ENCODE measurements at regions not wholly inside any gene's neighbourhood (a gene's known extent, or its start where the extent isn't known, plus 50 kb on each side); places are given as distances from the start of the nearest gene placed in this dataset.

DNA sequence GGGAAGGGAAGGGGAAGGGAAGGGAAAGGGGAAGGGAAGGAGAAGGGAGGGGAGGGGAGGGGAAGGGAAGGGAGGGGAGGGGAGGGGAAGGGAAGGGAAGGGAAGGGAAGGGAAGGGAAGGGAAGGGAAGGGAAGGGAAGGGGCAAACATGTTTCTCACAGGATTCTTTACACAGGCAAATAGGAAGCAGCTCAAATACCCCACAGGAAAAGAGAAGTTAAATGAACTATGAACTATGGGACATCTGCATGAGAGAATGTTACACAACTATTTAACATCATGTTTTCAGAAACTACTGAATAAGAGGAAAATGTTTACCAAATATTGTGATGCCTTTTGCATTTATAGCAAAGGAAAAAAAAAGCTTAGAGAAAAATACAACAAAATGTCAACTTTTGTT lies 125.4 kb upstream of the SLC30A5 start:
- peaks cover under 1% of the 10 kb centered on the region for H3K36me3 Mint-ChIP-seq
- no peaks in the 10 kb centered on the region for H3K9me3 Mint-ChIP-seq (ENCODE audit: low read depth)
- peaks cover 12% of the 10 kb centered on the region for H3K27me3 Mint-ChIP-seq
- no peak overlapping the region for H3K4me3 Mint-ChIP-seq
- no peak overlapping the region for H3K27ac Mint-ChIP-seq
- H3K4me1 Mint-ChIP-seq (ENCODE audit: low read depth), result no peaks in the 10 kb centered on the region

DNA sequence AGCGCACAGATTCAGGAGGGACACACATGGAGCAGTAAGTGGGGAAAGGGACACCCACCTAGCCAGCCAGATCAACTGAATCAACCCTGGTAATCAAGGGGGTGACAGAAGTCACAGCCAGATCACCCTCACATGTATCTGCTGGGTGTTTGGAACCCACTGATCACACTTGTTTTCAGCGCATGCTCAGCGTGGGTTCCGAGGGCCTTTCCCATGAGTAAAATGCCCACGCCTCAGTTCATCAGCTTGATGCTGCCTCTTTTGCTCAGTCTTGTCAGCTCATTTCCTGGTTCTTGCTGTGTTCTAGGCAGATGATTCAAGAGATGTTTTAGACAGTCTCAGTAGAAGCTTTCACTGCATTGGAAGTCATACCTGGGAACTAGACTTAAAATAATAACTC lies 123.2 kb upstream of the SLC30A5 start:
- peaks cover 5% of the 10 kb centered on the region for H3K36me3 Mint-ChIP-seq
- H3K9me3 Mint-ChIP-seq (ENCODE audit: low read depth), result peaks cover 3% of the 10 kb centered on the region
- no peak overlapping the region for H3K27ac Mint-ChIP-seq
- peaks cover 16% of the 10 kb centered on the region for H3K27me3 Mint-ChIP-seq
- no peaks in the 10 kb centered on the region for H3K4me1 Mint-ChIP-seq (ENCODE audit: low read depth)
- H3K4me3 Mint-ChIP-seq, result no peak overlapping the region

- Mint-ChIP-seq H3K27ac (no peak overlapping the region), H3K9me3 (ENCODE audit: low read depth) (peaks cover 15% of the 10 kb centered on the region), H3K4me1 (ENCODE audit: low read depth) (no peaks in the 10 kb centered on the region), H3K27me3 (peaks cover 19% of the 10 kb centered on the region), H3K4me3 (no peak overlapping the region), H3K36me3 (peaks cover 15% of the 10 kb centered on the region)
Measured at GRCh38 chr5:68973696-68974095, 120.1 kb upstream of the SLC30A5 start.

DNA sequence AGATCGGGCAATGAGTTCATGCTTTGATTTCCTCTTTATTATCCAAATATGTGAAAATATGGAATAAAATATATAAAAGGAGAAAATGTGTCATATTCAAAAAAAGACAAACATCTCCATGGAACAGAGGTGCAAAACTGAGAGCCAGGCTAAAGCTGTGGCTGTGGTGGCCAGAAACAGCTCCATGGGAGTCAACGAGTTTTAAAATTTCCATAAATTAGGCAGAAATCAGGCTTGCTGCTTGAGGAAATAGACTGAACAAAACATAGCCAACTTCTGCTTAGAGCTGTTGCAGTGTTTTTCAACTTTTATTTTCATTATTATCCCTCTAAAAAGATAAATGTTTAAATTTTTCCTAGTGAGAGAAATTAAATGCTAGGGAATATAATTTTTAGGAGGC lies 110.8 kb upstream of the SLC30A5 start:
- H3K4me3 Mint-ChIP-seq, result no peak overlapping the region
- no peaks in the 10 kb centered on the region for H3K4me1 Mint-ChIP-seq (ENCODE audit: low read depth)
- peaks cover 4% of the 10 kb centered on the region for H3K27me3 Mint-ChIP-seq
- no peak overlapping the region for H3K27ac Mint-ChIP-seq
- no peaks in the 10 kb centered on the region for H3K9me3 Mint-ChIP-seq (ENCODE audit: low read depth)
- H3K36me3 Mint-ChIP-seq, result no peaks in the 10 kb centered on the region

DNA sequence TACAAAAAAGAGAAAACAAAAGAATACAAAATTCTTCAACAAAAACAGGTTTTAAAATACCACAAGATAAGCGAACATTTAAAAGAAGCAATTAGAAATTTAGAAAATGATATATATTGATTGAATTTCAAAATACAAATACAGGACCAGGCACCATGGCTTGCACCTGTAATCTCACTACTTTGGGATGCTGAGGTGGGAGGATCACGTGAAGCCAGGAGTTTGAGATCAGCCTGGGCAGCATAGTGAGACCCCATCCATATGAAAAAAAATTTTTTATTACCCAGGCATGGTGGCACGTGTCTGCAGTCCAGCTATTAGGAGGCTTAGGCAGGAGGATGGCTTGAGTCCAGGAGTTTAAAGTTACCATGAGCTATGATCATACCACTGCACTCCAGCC lies 109.9 kb upstream of the SLC30A5 start:
- Mint-ChIP-seq H3K4me3 (no peak overlapping the region), H3K4me1 (ENCODE audit: low read depth) (no peaks in the 10 kb centered on the region), H3K27me3 (peaks cover 2% of the 10 kb centered on the region), H3K27ac (no peak overlapping the region), H3K9me3 (ENCODE audit: low read depth) (no peaks in the 10 kb centered on the region), H3K36me3 (no peaks in the 10 kb centered on the region)

GRCh38 chr5:68991279-68992084 lies 102.3 kb upstream of the SLC30A5 start:
- peaks cover 1% of the 10 kb centered on the region for H3K4me1 Mint-ChIP-seq (ENCODE audit: low read depth)
- H3K36me3 Mint-ChIP-seq, result no peaks in the 10 kb centered on the region
- H3K27ac Mint-ChIP-seq, result no peak overlapping the region
- H3K9me3 Mint-ChIP-seq (ENCODE audit: low read depth), result no peaks in the 10 kb centered on the region
- H3K27me3 Mint-ChIP-seq, result no peaks in the 10 kb centered on the region
- no peak overlapping the region for H3K4me3 Mint-ChIP-seq

GRCh38 chr5:68994645-68995044 lies 99.2 kb upstream of the SLC30A5 start:
- H3K27ac Mint-ChIP-seq, result no peak overlapping the region
- H3K9me3 Mint-ChIP-seq (ENCODE audit: low read depth), result no peaks in the 10 kb centered on the region
- no peak overlapping the region for H3K4me3 Mint-ChIP-seq
- no peaks in the 10 kb centered on the region for H3K36me3 Mint-ChIP-seq
- H3K4me1 Mint-ChIP-seq (ENCODE audit: low read depth), result peaks cover 1% of the 10 kb centered on the region
- H3K27me3 Mint-ChIP-seq, result peaks cover 6% of the 10 kb centered on the region

DNA sequence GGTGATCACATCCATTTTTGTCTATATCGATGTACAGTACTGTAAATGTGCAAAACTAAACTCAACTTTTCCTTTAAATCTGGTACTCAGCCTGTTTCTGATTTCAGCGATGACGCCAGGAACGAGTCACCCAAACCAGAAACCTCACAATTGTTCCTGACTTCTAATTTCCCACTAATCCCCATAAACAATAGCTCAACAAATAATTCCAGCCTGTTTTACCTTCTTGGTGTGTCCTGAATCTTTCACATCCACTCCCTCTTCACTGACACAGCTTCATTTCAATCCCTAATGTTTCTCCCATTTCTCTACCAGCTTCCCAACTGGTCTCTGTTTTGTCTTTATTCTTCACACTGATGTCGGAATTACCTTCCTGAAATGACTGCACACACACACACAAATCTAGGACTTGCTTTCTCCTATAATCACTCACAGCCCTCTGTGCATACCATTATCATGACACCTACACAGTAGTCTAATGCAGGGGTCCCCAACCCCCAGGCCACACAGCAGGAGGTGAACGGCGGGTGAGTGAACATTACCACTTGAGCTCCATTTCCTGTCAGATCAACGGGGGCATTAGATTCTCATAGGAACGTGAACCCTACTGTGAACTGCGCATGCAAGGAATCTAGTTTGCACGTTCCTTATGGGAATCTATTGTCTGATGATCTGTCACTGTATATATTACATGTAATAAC lies 97.8 kb upstream of the SLC30A5 start:
- Mint-ChIP-seq H3K27ac (no peak overlapping the region), H3K4me1 (ENCODE audit: low read depth) (peaks cover 1% of the 10 kb centered on the region)

DNA sequence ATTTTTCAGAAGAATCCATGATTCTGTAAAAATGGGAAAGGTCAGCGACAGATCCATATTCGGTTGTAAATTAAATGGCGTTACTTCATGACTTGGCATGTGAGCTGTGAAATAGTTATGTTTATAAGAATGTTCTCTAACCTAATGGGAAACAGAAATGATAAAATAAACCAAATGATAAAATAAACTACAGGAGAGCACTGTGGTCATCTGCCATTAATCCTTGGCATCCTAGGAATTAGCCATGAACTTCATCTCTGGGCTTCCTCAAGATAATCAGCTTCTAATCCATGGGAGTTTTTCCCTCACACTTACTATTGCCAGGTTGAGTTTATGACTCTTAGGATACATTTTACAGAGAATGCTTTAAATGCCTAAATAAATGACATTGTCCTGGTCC lies 94.6 kb upstream of the SLC30A5 start:
- no peaks in the 10 kb centered on the region for H3K9me3 Mint-ChIP-seq (ENCODE audit: low read depth)
- H3K27ac Mint-ChIP-seq, result no peak overlapping the region
- no peaks in the 10 kb centered on the region for H3K36me3 Mint-ChIP-seq
- H3K4me1 Mint-ChIP-seq (ENCODE audit: low read depth), result peaks cover 1% of the 10 kb centered on the region
- no peak overlapping the region for H3K4me3 Mint-ChIP-seq
- peaks cover 8% of the 10 kb centered on the region for H3K27me3 Mint-ChIP-seq

More for the DNA sequence above, 97.8 kb upstream of the SLC30A5 start:
- peaks cover 6% of the 10 kb centered on the region for H3K27me3 Mint-ChIP-seq
- no peaks in the 10 kb centered on the region for H3K9me3 Mint-ChIP-seq (ENCODE audit: low read depth)
- no peaks in the 10 kb centered on the region for H3K36me3 Mint-ChIP-seq
- no peak overlapping the region for H3K4me3 Mint-ChIP-seq

DNA sequence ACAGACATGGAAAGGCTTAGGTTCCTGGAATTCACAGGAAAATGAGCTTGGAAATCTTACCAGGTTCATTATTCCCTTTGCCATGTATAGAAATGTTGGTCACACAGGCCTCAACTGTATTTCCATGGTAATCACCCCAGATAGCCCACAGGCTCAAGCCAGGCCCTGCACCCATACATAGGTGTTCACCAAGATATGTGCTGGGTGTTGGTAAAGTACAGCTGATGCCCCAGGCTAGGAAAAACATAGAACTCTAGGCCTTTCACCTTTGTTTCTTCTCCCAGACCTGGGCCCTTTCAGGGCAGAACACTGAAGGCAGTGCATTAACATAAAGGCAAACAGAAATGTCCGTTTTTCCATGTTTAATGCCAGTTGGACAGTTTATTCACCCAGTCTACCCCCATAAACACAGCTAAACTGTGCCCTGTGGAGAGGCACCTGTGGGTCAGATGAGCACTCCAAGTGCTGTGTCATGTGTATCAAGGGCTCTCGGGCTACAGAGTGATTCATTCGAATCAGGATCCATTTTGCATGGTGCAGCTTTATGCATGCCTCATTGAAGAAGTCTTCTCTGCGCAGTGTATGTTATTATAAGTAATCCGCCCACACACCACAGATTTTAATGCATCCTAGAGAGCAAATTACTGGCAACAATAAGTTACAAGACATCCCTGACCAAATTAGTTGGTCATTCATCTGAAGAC lies 93.4 kb upstream of the SLC30A5 start:
- Mint-ChIP-seq H3K27me3 (peaks cover 8% of the 10 kb centered on the region), H3K9me3 (ENCODE audit: low read depth) (no peaks in the 10 kb centered on the region), H3K27ac (no peak overlapping the region), H3K4me1 (ENCODE audit: low read depth) (peaks cover 1% of the 10 kb centered on the region), H3K4me3 (no peak overlapping the region), H3K36me3 (no peaks in the 10 kb centered on the region)

GRCh38 chr5:69000949-69001348 lies 92.9 kb upstream of the SLC30A5 start:
- Mint-ChIP-seq H3K9me3 (ENCODE audit: low read depth) (no peaks in the 10 kb centered on the region), H3K4me3 (no peak overlapping the region), H3K36me3 (no peaks in the 10 kb centered on the region), H3K27me3 (peaks cover 8% of the 10 kb centered on the region), H3K27ac (no peak overlapping the region), H3K4me1 (ENCODE audit: low read depth) (peaks cover 1% of the 10 kb centered on the region)

GRCh38 chr5:69001627-69002026 lies 92.2 kb upstream of the SLC30A5 start:
- Mint-ChIP-seq H3K36me3 (no peaks in the 10 kb centered on the region), H3K4me3 (no peak overlapping the region), H3K27me3 (peaks cover 8% of the 10 kb centered on the region), H3K9me3 (ENCODE audit: low read depth) (no peaks in the 10 kb centered on the region), H3K27ac (no peak overlapping the region), H3K4me1 (ENCODE audit: low read depth) (no peaks in the 10 kb centered on the region)

DNA sequence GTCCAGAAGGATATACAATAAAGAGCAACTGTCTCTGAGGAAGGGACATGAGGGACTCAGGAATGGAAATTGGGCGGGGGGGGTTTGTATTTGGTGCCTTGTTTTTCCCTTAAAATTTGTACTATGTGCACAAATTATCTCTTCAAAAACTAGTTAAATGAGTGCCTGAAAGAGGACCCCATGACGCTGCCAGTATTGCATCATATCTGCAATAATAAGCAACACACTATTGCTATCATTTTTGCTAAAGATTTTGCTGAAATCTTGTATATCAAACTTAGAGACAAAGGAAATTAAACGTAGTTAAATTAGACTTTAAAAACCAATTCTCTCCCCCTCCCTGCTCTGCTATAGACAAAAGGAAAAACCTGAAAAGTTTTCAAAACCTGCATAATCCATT lies 89.7 kb upstream of the SLC30A5 start:
- H3K4me1 Mint-ChIP-seq (ENCODE audit: low read depth), result no peaks in the 10 kb centered on the region
- H3K36me3 Mint-ChIP-seq, result no peaks in the 10 kb centered on the region
- peaks cover 8% of the 10 kb centered on the region for H3K27me3 Mint-ChIP-seq
- H3K27ac Mint-ChIP-seq, result no peak overlapping the region
- no peak overlapping the region for H3K4me3 Mint-ChIP-seq
- H3K9me3 Mint-ChIP-seq (ENCODE audit: low read depth), result no peaks in the 10 kb centered on the region

DNA sequence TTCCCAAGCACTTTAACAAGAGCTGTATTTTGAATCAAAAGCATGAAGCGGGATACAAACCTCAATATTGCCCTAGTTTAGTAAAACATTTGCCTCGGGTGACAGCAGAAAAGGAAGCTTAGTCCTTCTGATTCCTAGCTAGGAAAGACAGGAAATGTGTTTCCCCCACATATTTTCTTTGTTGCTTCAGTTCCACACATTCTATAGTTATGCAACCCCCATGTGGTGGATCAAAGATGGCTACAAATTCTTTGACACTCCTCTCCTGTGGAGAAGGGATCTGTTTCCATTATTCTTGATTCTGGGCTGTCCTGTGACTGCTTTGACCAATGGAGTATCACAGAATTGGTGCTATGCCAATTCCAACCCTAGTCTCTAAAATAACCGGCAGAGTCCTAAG lies 89.1 kb upstream of the SLC30A5 start:
- Mint-ChIP-seq H3K4me3 (no peak overlapping the region), H3K27me3 (peaks cover 8% of the 10 kb centered on the region), H3K27ac (no peak overlapping the region), H3K9me3 (ENCODE audit: low read depth) (no peaks in the 10 kb centered on the region), H3K36me3 (no peaks in the 10 kb centered on the region), H3K4me1 (ENCODE audit: low read depth) (no peaks in the 10 kb centered on the region)

- H3K4me1 Mint-ChIP-seq (ENCODE audit: low read depth), result no peaks in the 10 kb centered on the region
- no peak overlapping the region for H3K4me3 Mint-ChIP-seq
- no peaks in the 10 kb centered on the region for H3K36me3 Mint-ChIP-seq
- peaks cover 9% of the 10 kb centered on the region for H3K27me3 Mint-ChIP-seq
- H3K27ac Mint-ChIP-seq, result no peak overlapping the region
- no peaks in the 10 kb centered on the region for H3K9me3 Mint-ChIP-seq (ENCODE audit: low read depth)
Measured at GRCh38 chr5:69006030-69006429, 87.8 kb upstream of the SLC30A5 start.
